ENCODE measurements at regions not wholly inside any gene's neighbourhood (a gene's known extent, or its start where the extent isn't known, plus 50 kb on each side); places are given as distances from the start of the nearest gene placed in this dataset.

DNA sequence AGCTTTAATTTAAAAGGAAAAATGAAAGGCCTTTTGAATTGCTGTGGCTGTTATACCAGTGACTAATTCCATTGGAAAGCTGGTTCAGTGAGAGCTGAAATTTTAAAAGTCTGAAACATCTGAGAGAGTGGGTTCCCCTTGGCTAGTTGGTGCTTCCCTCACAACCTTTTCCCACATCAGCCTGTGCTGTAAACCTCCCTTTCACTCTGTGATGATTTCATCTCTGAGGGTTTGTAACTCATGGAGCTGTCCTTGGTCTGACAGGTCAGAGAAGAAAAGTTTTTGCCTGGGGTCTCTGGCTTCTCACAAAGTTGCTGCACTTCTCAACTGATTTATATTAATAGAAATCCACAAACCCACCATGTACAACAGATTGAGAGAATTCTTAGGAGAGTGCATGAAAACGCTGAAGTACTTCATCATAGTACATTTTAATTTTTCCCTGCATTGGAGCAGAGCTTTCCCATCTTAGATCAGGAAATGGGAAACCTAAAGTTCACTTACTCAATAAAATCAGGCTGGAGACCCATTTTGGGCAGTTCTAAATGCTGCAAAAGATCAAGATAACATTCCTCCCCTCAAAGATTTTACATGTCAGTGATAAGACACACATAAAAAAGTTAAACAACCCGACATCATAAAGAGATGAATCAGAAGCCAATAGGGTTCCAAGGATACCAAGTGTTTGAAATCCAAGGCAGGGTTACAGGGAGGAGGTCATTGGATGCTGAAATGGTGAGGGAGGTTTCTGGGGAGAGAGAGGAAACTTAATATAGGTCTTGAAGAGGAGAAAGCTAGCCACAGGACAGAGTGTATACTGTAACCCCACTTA lies 157.0 kb upstream of the MKLN1 start:
- TF ChIP-seq, protein P1, sequence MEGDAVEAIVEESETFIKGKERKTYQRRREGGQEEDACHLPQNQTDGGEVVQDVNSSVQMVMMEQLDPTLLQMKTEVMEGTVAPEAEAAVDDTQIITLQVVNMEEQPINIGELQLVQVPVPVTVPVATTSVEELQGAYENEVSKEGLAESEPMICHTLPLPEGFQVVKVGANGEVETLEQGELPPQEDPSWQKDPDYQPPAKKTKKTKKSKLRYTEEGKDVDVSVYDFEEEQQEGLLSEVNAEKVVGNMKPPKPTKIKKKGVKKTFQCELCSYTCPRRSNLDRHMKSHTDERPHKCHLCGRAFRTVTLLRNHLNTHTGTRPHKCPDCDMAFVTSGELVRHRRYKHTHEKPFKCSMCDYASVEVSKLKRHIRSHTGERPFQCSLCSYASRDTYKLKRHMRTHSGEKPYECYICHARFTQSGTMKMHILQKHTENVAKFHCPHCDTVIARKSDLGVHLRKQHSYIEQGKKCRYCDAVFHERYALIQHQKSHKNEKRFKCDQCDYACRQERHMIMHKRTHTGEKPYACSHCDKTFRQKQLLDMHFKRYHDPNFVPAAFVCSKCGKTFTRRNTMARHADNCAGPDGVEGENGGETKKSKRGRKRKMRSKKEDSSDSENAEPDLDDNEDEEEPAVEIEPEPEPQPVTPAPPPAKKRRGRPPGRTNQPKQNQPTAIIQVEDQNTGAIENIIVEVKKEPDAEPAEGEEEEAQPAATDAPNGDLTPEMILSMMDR (IDR thresholded peaks at IDR 0.05): no peak
- TF ChIP-seq POLR2AphosphoS5 (IDR thresholded peaks at IDR 0.05): no peak

Data from esophagus muscularis mucosa (tissue), 3 donors.